Panc1 (cell line): ENCODE measurements at regions not wholly inside any gene's neighbourhood (a gene's known extent, or its start where the extent isn't known, plus 50 kb on each side); places are given as distances from the start of the nearest gene placed in this dataset.
A peak's percentile ranks its signal among the peaks of the same experiment; 100 is the strongest.

Experiments
- ATAC-seq: fragments of 200-7000 bp; cut with Tn5 transposase; 2 replicates; pipeline ENCODE4 v1.9.1; 2020; ENCODE audit warnings: mild to moderate bottlenecking, moderate library complexity
- BruUV-seq: library from RNA; stranded (reverse); fragments of 400-500 nt; replicated peaks from 2 replicates; lab custom pipeline; 2021; lab: Mats Ljungman, UMichigan
- CTCF ChIA-PET: fragments of 300-600 bp; sonication (Branson Sonifier 250); formaldehyde crosslinking; loops from one replicate; lab custom pipeline; 2022; ENCODE audit warnings: antibody characterized with exemption; lab: Charles Lee
- POLR2A ChIA-PET: fragments of 300-600 bp; sonication (Branson Sonifier 250); formaldehyde crosslinking; loops from one replicate; lab custom pipeline; 2022; ENCODE audit warnings: antibody characterized with exemption; lab: Charles Lee
- DNase-seq: peaks from one replicate; pipeline ENCODE4 v3.0.0-alpha.2; 2010; ENCODE audit warnings: low read depth, low spot score
- H3K27ac ChIP-seq: 2 replicates; pipeline ENCODE4 v1.5.1; 2011; ENCODE audit warnings: mild to moderate bottlenecking, low read length, inconsistent platforms
- H3K27me3 ChIP-seq: fragments of 200-500 bp; sonication (Bioruptor generic); 2 replicates; pipeline ENCODE4 v1.6.0; 2014; ENCODE audit warnings: low read length, inconsistent platforms; ENCODE audit not compliant: control insufficient read depth, insufficient read depth
- H3K36me3 ChIP-seq: fragments of 200-500 bp; sonication (Bioruptor generic); 2 replicates; pipeline ENCODE4 v1.5.1; 2014; ENCODE audit warnings: inconsistent platforms, mild to moderate bottlenecking, low read length, moderate library complexity; ENCODE audit not compliant: control insufficient read depth, insufficient read depth
- H3K4me1 ChIP-seq: 2 replicates; pipeline ENCODE4 v1.5.1; 2011; ENCODE audit warnings: inconsistent platforms, mild to moderate bottlenecking, low read length, moderate library complexity; ENCODE audit not compliant: control insufficient read depth, insufficient read depth
- H3K4me3 ChIP-seq, 2 experiments: 2 replicates each; pipeline ENCODE4 v1.5.1; 2011 to 2012; ENCODE audit warnings: low read depth in 2 of 2, low read length in 2 of 2, mild to moderate bottlenecking in 2 of 2, inconsistent platforms in 1 of 2, moderate library complexity in 1 of 2
- H3K9me3 ChIP-seq: fragments of 200-500 bp; sonication (Bioruptor generic); 2 replicates; pipeline ENCODE4 v1.5.1; 2014; ENCODE audit warnings: low read depth, mild to moderate bottlenecking, inconsistent platforms, low read length, moderate library complexity; ENCODE audit not compliant: control insufficient read depth, insufficient read depth
- POLR2AphosphoS5 ChIP-seq: IDR thresholded peaks from 2 replicates; pipeline ENCODE4 v1.6.1; 2012; ENCODE audit warnings: mild to moderate bottlenecking, low read depth, low read length, moderate library complexity
- REST ChIP-seq, 2 experiments: IDR thresholded peaks; 2 replicates each; pipeline ENCODE4 v1.6.1; 2011 to 2012; ENCODE audit warnings: low read depth in 2 of 2, control low read depth in 1 of 2, low read length in 1 of 2, mild to moderate bottlenecking in 1 of 2, moderate library complexity in 1 of 2; ENCODE audit not compliant: insufficient read depth in 1 of 2
- SIN3A ChIP-seq: IDR thresholded peaks from 2 replicates; pipeline ENCODE4 v1.6.1; 2012; ENCODE audit warnings: low read depth, mild to moderate bottlenecking, low read length, moderate library complexity, borderline replicate concordance; ENCODE audit not compliant: insufficient read depth
- TCF7L2 ChIP-seq: IDR thresholded peaks from 2 replicates; pipeline ENCODE4 v1.6.1; 2011; ENCODE audit warnings: mild to moderate bottlenecking, low read depth, low read length, inconsistent platforms
- in situ Hi-C: cut with HindIII; loops from 2 replicates; pipeline ENCODE4 v1.10.0; 2016; ENCODE audit warnings: low sequenced_read_pairs, low pct_unique_long_range_greater_than_20kb
- intact Hi-C: fragments of 100-400 bp; cut with micrococcal nuclease; formaldehyde crosslinking; loops from one replicate; pipeline ENCODE4 v1.10.0; 2022; ENCODE audit not compliant: unreplicated experiment
- TF ChIP-seq, protein P1 (sequence below): fragments of 450-650 bp; IDR thresholded peaks from 2 replicates; pipeline ENCODE4 v1.5.1; 2017; ENCODE audit warnings: mild to moderate bottlenecking

- Histone ChIP-seq H3K4me1 (no peaks in the 10 kb centered on the region), H3K9me3 (no peaks in the 10 kb centered on the region), H3K27ac (peak overlapping the region; percentile 35; the same call in 1 of the 2 replicates), H3K27me3 (no peaks in the 10 kb centered on the region), H3K4me3 (no peak overlapping the region), H3K36me3 (no peaks in the 10 kb centered on the region)
- intact Hi-C loops: no loop called here
- in situ Hi-C loops: no loop called here
- DNase-seq (no peak), ATAC-seq (no peak)
- ChIA-PET CTCF (no interaction called here), POLR2A (no interaction called here)
- no peak for TF ChIP-seq POLR2AphosphoS5
- no peak for TF ChIP-seq TCF7L2
- TF ChIP-seq, protein P1, sequence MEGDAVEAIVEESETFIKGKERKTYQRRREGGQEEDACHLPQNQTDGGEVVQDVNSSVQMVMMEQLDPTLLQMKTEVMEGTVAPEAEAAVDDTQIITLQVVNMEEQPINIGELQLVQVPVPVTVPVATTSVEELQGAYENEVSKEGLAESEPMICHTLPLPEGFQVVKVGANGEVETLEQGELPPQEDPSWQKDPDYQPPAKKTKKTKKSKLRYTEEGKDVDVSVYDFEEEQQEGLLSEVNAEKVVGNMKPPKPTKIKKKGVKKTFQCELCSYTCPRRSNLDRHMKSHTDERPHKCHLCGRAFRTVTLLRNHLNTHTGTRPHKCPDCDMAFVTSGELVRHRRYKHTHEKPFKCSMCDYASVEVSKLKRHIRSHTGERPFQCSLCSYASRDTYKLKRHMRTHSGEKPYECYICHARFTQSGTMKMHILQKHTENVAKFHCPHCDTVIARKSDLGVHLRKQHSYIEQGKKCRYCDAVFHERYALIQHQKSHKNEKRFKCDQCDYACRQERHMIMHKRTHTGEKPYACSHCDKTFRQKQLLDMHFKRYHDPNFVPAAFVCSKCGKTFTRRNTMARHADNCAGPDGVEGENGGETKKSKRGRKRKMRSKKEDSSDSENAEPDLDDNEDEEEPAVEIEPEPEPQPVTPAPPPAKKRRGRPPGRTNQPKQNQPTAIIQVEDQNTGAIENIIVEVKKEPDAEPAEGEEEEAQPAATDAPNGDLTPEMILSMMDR: no peak
- TF ChIP-seq SIN3A: no peak
- no peak for TF ChIP-seq REST (IDR thresholded peaks at IDR 0.05; ENCODE audit: insufficient read depth in 1 of 2, low read depth in 2 of 2, low read length in 1 of 2)
- BruUV-seq: no TSS peak
These were observed 291.6 kb upstream of the SEMA3C start for GRCh38 chr7:81210137-81211064.

- no peaks in the 10 kb centered on the region for H3K27me3 ChIP-seq
- peak overlapping the region; percentile 20; the same call in 1 of the 2 replicates for H3K27ac ChIP-seq
- H3K9me3 ChIP-seq: no peaks in the 10 kb centered on the region
- TF ChIP-seq REST (IDR thresholded peaks at IDR 0.05; ENCODE audit: insufficient read depth in 1 of 2, low read depth in 2 of 2, low read length in 1 of 2): no peak
- no peak for TF ChIP-seq POLR2AphosphoS5
- TF ChIP-seq, protein P1: no peak
- TF ChIP-seq SIN3A: no peak
- TF ChIP-seq TCF7L2: no peak
- CTCF ChIA-PET: no interaction called here
- H3K36me3 ChIP-seq: no peaks in the 10 kb centered on the region
- ATAC-seq (no peak), DNase-seq (no peak)
- H3K4me3 ChIP-seq: no peak overlapping the region
- no peaks in the 10 kb centered on the region for H3K4me1 ChIP-seq
- intact Hi-C loops: no loop called here
- POLR2A ChIA-PET: no interaction called here
- in situ Hi-C loops: no loop called here
- no TSS peak for BruUV-seq
These were observed 290.2 kb upstream of the SEMA3C start for GRCh38 chr7:81209059-81209458.
